Vagina (tissue), 2 donors: ENCODE measurements at regions not wholly inside any gene's neighbourhood (a gene's known extent, or its start where the extent isn't known, plus 50 kb on each side); places are given as distances from the start of the nearest gene placed in this dataset.

Experiments
- POLR2A ChIP-seq, 2 donors: fragments of 450-650 bp; IDR thresholded peaks; one replicate each; pipeline ENCODE4 v1.6.1; 2017; ENCODE audit warnings: antibody characterized with exemption in 2 of 2, mild to moderate bottlenecking in 2 of 2, moderate library complexity in 2 of 2
- POLR2AphosphoS5 ChIP-seq, 2 donors: sonication (generic); formaldehyde crosslinking; IDR thresholded peaks; one replicate each; pipeline ENCODE4 v1.9.0; 2017; ENCODE audit warnings: antibody characterized with exemption in 2 of 2, mild to moderate bottlenecking in 2 of 2, low read depth in 1 of 2; ENCODE audit not compliant: insufficient read depth in 1 of 2
- TF ChIP-seq, protein P1 (sequence below), 3 experiments: fragments of 450-650 bp in 2 of 3; fragments of 200-600 bp in 1 of 3; sonication (generic) in 1 of 3; IDR thresholded peaks; one replicate each; pipeline ENCODE4 v1.5.1; 2017 to 2019; ENCODE audit warnings: antibody characterized with exemption in 3 of 3, mild to moderate bottlenecking in 2 of 3, moderate library complexity in 2 of 3

GRCh38 chr10:4549139-4549653 is 276.8 kb upstream of the AKR1E2 start:
- TF ChIP-seq, protein P1, sequence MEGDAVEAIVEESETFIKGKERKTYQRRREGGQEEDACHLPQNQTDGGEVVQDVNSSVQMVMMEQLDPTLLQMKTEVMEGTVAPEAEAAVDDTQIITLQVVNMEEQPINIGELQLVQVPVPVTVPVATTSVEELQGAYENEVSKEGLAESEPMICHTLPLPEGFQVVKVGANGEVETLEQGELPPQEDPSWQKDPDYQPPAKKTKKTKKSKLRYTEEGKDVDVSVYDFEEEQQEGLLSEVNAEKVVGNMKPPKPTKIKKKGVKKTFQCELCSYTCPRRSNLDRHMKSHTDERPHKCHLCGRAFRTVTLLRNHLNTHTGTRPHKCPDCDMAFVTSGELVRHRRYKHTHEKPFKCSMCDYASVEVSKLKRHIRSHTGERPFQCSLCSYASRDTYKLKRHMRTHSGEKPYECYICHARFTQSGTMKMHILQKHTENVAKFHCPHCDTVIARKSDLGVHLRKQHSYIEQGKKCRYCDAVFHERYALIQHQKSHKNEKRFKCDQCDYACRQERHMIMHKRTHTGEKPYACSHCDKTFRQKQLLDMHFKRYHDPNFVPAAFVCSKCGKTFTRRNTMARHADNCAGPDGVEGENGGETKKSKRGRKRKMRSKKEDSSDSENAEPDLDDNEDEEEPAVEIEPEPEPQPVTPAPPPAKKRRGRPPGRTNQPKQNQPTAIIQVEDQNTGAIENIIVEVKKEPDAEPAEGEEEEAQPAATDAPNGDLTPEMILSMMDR (IDR thresholded peaks at IDR 0.05) = no peak
- TF ChIP-seq POLR2A (IDR thresholded peaks at IDR 0.05) (no peak), POLR2AphosphoS5 (IDR thresholded peaks at IDR 0.05; ENCODE audit: insufficient read depth in 1 of 2, low read depth in 1 of 2) (no peak)
